Posterior cingulate gyrus (tissue), 11 donors: ENCODE measurements at regions not wholly inside any gene's neighbourhood (a gene's known extent, or its start where the extent isn't known, plus 50 kb on each side); places are given as distances from the start of the nearest gene placed in this dataset.

Experiments used
- DNase-seq, 10 donors: peaks; one replicate each; pipeline versions ENCODE4 v3.0.0 to v3.0.0-alpha.2; 2020 to 2021; ENCODE audit warnings: mixed read lengths in 3 of 10
- intact Hi-C: fragments of 100-400 bp; cut with DNase I; formaldehyde crosslinking; loops from one replicate; pipeline ENCODE4 v1.15.1; 2023

DNA sequence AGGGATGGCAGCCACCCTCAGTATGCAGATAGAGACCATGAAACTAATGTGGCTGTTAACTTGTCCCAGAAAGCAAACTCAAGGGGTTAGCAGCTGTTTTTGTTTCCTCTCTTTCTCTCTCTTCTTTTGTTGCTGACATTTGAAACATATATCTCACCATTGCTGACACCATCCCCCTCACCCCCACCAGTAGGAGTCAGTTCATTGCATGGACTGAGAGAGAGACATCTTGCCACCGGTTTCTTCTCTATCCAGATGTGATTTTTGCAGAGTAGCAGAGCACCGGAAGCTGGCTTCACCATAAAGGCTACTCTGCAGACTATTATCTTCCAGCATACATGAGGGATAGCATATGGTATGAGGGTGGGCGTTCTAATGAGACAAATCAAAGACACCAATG lies 177.1 kb upstream of the FRG1 start:
- intact Hi-C loops = no loop called here

DNA sequence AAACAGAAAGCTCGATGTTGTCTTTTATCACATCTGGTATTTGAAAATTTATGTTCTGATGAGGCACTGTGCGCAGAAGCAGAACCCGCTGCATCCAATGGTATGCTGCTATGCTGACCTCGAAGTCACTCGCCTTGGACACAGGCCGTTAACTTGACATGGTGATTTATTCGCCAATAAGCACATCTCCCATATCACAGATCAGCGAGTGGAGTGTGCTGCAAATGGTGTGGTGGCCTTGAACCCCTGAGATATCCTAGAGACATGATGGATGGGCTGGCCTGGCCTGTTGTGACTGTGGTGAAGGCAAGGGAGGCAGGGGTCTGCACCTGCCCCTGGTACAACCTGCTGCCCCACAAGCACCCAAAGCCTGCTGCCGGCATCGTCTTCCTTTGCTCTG lies 175.4 kb upstream of the FRG1 start:
- intact Hi-C loops = no loop called here
- DNase-seq = no peak

More for the DNA sequence above, 177.1 kb upstream of the FRG1 start:
- no peak for DNase-seq

DNA sequence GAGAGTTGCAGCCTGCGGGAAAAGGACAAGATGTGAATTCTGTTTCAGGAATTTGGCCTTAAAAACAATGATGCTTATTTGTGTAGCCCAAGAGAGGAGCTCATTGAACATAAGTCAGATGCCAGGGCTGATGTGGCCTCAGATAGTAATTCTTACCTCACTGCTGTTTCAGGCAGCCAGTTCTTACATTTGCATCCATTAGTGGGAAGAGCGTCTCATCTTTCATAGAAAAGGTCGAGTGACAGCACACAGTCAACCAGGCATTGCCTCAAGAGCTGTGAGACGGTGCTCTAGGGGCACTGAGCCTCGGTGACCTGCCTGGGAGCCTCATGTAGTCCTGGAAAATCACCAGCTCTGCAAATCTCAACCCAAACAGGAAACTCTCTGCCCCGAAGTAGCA lies 174.9 kb upstream of the FRG1 start:
- DNase-seq = no peak
- intact Hi-C loops = no loop called here

DNA sequence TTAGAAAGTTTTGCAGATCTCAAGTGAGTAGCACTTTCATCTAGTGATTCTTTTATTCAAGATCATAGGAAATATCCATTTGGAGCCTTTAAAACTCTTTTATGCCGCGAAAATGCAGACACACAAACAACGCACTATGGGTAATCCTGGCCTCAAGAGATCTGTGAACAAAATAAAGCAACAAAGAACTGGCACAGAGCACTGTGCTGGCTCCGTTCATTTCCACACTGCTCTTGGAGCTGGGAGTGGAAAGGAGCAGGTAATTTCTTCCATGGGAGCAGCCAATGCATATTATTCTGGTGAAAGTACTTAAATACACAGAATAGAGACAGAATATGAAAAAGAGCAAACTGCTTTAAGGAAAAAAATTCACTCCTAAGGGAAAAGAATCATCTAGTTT lies 172.7 kb upstream of the FRG1 start:
- DNase-seq = no peak
- intact Hi-C loops = no loop called here

DNA sequence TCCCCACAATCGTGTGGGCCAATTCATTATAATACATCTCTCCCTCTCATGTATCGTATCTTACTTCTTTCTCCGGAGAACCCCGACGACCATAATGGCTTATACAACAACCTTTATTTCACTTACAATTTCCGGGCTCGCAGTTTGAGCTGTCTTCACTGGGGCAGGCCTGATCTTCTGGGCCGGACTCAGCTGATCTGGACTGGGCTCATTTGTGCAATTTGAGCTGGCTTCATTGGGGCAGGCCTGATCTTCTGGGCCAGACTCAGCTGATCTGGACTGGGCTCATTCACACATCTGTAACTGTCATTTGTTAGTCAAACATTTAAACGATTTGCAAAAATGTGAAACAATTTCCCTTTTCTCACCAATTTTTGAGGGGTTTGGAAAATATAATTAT lies 171.5 kb upstream of the FRG1 start:
- DNase-seq = no peak
- intact Hi-C loops = no loop called here

DNA sequence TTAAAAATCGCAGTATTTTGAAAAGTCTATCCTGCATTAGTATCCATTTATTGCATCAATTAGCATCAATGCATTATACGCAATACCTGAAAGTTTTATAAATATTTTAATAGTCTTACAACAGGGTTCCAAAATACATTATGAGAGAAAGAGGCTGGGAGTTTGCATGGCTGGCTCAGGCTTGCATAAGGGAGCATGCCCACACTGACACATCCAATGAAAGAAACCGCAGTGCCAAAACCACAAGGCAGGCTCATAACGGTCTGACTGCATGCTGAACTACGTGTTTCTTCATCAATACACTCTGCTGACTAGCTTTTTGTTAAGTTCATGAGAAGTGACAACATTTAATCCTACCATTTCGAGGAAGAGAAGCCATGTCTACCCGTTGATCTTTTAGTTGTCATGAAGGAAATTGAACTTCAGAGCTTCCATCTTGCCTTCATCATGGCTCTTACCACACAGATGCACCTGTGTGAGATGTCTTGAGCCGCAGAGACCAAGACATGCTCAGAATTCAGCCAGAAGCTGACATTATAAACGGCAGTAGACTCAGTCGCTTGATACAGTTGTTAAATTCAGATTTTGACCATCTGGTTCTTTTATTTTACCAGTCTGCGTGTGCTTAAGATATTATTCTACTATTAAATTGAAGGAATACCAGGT lies 168.8 kb upstream of the FRG1 start:
- no peak for DNase-seq

DNA sequence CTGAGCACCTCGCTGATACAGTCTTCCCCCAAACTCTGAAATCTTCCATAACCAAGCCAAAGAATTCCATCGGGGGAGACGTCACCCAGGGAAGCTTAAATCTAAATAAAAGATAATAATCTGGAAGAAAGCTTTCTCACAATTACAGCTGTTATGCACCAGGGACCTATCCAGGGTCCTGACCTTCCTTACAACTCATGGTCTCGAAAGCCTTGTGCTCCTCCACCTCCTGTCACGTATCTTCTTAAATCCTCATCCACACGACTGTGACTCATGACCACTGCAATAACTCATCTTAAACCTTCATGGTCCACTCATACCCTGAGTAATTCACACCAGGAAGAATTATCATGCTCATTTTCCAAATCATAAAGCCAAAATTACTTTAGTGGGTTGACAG lies 166.8 kb upstream of the FRG1 start:
- intact Hi-C loops = no loop called here
- no peak for DNase-seq

More for the DNA sequence above, 168.8 kb upstream of the FRG1 start:
- intact Hi-C loops = no loop called here

DNA sequence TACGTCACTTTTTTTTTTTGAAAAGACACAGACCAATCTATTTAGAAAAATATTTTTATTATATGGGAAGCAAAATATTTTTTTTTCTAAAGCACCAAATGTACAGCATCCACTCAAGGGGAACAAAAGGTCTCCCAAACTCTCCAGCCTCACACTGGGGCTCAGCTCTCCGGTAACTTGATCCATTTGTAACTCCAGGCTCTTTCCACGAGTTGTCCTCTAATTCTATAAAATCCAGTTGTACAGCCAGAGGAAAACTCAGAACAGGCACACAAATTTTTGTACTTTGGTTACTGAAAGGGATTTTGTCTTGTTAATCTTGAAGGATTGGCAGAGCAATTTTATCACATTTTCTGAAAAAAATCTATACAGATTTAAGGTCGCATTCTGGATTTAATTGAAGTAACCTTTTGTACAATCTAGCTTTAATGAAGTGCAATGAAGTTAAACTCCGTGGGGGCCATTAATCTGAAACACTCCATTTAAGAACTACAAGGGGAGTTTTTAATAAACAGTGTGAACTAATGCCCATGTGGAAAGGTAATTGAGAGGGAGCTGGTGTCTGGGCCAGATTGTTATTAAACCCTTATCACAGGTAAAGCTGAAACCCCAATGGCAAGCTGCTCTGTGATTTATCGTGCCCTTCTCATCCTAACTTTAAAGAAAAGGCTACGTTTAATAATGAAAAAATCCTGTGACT lies 161.2 kb upstream of the FRG1 start:
- no peak for DNase-seq
- intact Hi-C loops = no loop called here

DNA sequence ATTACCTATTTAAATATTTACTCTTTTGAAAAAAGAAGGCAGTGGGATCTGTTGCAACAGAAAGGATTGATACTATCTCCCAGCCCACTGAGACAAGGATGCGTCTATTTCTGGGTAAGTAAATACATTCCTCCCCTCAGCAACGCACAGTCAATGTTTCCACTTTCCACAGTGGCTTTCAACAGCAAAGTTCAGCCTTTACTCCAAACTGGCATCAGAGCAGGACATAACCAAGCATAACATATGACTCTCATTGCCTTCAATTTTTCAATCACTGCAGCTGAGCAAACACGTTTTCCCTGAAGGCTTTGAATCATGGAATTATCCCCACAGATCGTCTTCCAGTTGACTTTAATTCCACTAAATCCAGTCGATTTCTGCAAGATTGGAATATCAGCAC lies 160.3 kb upstream of the FRG1 start:
- no peak for DNase-seq
- intact Hi-C loops = no loop called here

DNA sequence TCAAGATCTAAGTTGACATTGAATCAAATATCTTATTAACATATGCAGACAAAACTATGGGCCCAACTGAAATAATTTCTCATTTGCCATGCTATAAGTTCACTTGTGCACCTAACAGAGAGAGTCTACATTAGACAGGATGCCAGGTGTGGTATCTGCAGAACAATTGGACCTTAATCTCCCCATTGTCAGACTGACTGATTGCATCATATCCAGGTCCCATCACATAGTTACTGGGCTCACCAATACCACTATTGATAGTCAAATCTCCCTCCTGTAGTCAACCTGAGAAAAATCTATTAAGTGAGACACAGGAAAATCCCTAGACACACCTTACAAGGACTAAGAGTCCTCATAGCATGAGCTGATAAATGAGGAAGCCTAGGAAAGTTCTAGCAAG lies 156.0 kb upstream of the FRG1 start:
- DNase-seq = no peak
- intact Hi-C loops = no loop called here

DNA sequence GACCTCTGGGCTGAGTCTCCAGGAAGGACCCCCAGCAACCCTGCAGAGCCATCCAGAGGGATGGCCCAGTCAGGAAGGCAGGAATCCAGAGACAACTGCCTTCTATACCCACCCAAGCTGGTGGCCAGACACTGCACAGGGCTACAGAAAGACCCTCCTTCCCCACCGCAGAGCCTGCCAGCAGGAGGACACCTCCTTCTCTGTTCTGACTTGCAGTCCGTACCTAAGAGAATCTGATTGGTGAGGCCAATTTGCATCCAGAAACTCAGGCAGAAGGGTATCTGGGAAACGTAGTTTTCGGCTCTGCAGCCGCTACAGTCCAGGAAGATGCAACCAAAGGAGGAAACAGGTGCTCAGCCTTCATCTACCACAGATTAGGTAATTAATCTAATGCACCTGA lies 155.4 kb upstream of the FRG1 start:
- intact Hi-C loops = no loop called here

DNA sequence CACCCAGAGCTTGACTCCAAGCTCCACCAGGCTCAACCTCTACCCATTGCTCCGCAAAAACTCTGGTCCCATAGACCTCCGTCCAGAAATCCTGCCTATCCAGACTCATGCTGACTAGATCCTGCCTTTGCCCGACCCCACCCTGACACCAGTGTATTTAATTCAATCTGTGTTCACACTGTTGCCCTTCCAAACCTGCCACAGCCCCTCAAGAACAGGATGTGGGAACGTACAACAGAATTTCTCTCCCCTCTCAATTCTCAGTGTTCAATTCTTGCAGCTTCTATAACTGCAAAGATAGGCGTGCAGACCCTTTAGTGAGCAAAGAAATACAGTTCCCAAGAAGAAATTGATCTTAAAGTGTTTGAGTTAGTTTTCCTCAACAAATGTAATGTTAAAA lies 154.2 kb upstream of the FRG1 start:
- intact Hi-C loops = no loop called here
- DNase-seq = no peak

More for the DNA sequence above, 155.4 kb upstream of the FRG1 start:
- no peak for DNase-seq

DNA sequence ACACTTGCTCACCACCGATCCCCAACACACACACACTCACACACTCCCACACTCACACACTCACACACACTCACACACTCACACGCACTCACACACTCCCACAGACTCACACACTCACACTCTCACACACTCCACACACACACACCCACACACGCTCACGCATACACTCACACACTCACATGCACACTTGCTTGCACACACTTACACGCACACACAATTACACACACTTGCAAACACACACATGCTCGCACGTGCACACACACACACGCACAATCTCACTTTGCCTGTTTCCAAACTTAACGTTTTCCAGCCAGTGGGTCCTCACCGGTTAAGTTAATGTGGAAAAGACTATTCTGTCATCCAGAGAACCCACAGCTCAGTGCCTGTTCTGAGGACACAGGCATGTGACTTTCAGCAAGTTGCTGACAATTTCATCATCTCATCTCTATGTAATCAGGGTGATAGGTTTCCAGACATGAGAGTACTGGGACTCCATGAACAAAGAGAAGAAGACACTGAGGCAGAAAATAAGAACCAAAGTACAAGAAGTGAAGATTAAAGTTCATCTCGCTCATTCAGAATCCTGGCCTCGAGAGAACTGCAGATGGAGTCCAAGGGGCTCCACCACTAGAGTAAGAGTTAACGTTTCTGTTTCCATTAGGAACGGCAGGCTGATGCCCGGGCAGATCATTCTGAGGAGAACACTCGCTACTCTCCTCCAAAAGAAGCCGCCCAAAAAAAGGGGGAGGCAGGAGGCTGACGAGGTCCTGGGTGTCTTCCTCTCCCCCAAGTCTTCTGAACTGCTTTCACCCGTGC lies 153.2 kb upstream of the FRG1 start:
- intact Hi-C loops = no loop called here
- no peak for DNase-seq

DNA sequence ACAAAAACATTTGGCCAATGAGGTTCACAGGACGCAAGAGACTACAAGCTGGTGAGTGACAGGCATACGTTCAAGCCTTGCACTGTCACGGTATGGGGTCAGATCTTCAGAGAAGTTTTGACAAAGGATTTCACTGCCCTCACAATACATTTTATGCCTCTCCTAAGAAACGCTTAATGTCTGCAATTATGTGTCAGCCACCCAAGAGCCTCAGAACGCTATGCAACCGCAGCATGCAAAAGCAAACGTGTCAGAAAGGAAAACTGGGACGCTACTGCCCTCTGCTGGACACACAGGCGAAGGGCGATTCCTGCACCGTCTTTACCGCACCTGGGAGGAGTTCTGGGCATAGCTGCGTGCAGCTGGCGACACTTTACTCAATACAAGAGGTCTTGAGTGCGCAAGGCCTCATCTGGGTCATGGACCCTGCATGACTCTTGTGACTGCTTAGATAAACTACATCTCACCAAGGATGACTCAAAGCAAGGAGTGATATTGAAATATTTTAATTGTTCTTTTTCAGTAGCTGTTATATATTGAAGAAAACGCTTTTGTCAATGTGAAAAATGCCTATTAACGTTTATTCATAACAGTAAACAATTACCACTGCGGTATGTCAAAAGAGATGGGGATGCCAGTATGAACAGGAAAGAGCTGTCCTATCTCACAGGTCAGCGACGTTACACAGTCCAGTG lies 147.6 kb upstream of the FRG1 start:
- peak; percentile 55 to 96 (median 84) for DNase-seq
- intact Hi-C loops = no loop called here

DNA sequence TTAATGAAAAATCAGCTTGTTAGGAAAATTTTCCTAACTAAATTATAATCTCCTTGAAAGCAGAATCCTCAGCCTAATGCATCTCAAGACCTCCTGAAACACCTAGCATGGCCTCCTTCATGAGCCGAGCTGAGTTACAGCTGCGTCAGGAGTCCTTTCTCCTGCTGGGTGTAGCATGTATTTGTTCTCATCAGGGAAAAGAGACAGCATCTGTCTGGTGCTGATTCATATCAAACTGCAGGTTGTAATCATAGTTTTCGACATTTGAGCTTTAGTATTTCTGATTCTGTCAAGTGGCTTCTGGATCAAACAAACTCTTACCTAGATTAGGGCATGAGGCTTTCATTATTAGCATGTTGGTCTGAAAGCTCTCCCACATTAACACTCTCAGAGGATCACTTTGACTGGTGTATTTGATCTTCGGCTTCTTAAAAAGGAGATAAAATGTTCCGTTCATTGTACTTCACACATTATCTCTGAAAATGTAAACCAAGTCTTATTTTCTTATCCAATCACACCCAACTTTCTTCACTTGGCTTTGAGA lies 140.1 kb upstream of the FRG1 start:
- DNase-seq = no peak
- intact Hi-C loops = no loop called here

DNA sequence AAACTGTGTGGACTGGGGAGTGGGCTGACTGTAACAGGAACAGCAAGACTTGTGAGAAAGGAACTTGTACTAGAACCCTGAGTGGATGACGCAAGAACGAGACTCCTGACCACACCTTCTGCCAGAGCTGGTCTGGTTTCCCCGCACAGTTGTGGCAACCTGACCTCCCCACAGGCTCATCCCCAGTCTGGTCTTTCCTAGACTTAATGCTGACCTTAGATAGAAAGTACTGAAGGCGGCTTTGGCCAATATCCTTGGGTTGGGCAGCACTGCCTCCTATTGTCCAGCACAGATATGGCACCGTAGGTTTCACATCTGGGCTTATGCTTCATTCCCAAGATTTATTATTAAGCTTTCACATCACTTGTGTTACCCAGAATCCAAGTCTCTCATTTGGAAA lies 137.8 kb upstream of the FRG1 start:
- intact Hi-C loops = no loop called here
- DNase-seq = no peak

DNA sequence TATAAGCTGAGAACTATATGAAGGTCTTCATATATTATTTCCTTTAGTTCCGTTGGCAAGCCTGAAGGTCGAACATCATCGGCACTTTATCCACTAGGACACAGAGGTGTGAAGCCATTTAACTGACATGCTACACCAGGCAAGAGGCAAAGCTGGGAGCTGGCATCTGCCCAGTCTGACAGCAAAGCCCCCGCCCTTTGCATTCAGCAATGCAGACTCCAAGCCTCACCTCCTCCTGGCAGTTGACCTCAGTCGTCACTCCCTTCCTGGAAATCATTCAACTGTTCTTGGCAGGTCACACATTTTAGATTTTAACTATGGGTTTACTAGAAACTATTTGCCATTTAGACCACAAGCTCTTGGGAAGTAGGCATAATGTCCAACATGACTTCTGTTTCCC lies 135.8 kb upstream of the FRG1 start:
- DNase-seq = no peak

DNA sequence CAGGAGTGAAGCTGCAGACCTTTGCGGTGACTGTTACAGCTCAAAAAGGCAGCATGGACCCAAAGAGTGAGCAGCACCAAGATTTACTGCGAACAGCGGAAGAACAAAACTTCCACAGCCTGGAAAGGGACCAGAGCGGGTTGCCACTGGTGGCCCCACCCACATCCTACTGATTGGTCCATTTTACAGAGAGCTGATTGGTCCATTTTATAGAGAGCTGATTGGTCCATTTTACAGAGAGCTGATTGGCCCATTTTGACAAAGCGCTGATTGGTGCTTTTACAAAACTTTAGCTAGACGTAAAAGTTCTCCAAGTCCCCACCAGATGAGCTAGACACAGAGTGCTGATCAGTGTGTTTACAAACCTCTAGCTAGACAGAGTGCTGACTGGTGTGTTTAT lies 134.2 kb upstream of the FRG1 start:
- intact Hi-C loops = no loop called here
- no peak for DNase-seq

More for the DNA sequence above, 135.8 kb upstream of the FRG1 start:
- intact Hi-C loops = no loop called here

DNA sequence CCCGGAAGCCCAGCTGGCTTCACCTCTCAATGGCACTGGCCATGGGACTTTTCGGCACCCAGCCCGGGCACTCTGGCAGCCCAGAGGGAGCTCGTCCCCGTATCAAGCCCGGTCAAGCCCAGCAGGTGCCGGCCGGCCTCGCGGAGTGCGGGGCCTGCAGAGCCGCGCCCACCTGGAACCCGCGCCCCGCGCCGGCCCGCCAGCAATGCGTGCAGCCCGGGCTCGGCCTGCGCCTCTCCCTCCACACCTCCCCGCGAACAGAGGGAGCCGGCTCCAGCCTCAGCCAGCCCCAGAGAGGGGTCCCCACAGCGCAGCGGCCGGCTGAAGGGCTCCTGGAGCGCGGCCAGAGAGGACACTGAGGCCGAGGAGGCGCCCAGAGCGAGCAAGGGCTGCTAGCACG lies 133.6 kb upstream of the FRG1 start:
- DNase-seq = no peak
- intact Hi-C loops = no loop called here

DNA sequence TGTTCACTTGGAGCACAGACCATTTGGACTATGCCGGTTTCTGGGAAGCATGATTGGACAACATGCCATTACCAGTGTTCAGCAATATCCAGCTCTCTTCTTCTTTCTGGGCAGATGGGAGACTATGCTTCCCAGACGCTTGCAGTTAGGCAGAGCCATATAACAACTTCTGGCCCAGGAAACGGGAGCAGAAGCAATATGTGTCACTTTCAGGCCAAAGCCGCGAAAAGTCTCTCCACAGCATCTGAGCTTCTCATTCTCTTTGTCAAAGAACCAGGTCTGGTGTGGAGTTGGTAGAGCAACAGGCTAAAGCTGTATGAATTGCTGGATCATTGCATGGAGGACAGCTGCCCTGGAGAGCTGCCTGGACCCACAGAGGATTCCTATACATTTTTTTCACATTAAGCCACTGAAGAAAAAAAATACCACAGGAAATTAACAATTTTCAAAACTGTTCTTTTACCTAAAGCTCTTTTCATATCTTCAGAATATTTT lies 131.4 kb upstream of the FRG1 start:
- no peak for DNase-seq
- intact Hi-C loops = no loop called here

DNA sequence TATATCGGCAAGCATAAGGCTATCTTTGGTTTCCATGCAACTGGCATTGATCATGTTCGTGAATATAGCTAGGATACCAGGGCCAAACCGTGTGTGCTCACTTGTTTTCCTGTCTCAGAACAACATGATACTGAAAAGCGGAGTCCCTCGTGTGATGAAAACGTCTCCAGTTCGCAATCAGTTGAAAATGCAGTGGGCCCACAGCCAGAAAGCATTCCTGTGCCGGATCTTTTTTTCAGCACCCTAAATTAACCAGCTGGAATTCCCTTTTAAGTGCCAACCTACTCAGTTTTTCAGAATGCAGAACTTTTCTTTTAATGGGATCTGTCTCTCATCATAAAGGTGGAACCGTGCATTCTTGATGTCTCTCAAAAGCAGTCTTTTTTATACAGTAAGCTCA lies 130.8 kb upstream of the FRG1 start:
- DNase-seq = no peak
- intact Hi-C loops = no loop called here
